Activated naive CD4-positive, alpha-beta T cell treated with anti-CD3 and anti-CD28 coated beads, Interleukin-2, amount 10 ng/mL, durations not matched to agents 7 days and 5 days (primary cell): ENCODE measurements at regions not wholly inside any gene's neighbourhood (a gene's known extent, or its start where the extent isn't known, plus 50 kb on each side); places are given as distances from the start of the nearest gene placed in this dataset.
"Not testable (repeated sequence)": the region's sequence is repeated elsewhere in the genome, so short reads cannot be mapped to it uniquely, and the experiment has no call there.

ENCODE experiments used
- CTCF ChIA-PET: fragments of 350-600 bp; sonication (Branson Sonifier 250); formaldehyde crosslinking; loops from one replicate; lab custom pipeline; 2021; ENCODE audit warnings: antibody characterized with exemption; lab: Charles Lee
- DNase-seq: peaks from one replicate; pipeline ENCODE4 v3.0.0-alpha.2; 2020
- H3K27ac Mint-ChIP-seq: one replicate; pipeline ENCODE4 v1.8.0; 2021; ENCODE audit warnings: mild to moderate bottlenecking, moderate library complexity, mixed read lengths
- H3K27me3 Mint-ChIP-seq: one replicate; pipeline ENCODE4 v1.8.0; 2021; ENCODE audit warnings: mild to moderate bottlenecking, mixed read lengths
- H3K36me3 Mint-ChIP-seq: one replicate; pipeline ENCODE4 v1.8.0; 2021; ENCODE audit warnings: mixed read lengths
- H3K4me1 Mint-ChIP-seq: one replicate; pipeline ENCODE4 v1.8.0; 2021; ENCODE audit warnings: mixed read lengths
- H3K4me3 Mint-ChIP-seq: one replicate; pipeline ENCODE4 v1.8.0; 2021; ENCODE audit warnings: mild to moderate bottlenecking, moderate library complexity, mixed read lengths
- H3K9me3 Mint-ChIP-seq: one replicate; pipeline ENCODE4 v1.8.0; 2021; ENCODE audit warnings: mixed read lengths

DNA sequence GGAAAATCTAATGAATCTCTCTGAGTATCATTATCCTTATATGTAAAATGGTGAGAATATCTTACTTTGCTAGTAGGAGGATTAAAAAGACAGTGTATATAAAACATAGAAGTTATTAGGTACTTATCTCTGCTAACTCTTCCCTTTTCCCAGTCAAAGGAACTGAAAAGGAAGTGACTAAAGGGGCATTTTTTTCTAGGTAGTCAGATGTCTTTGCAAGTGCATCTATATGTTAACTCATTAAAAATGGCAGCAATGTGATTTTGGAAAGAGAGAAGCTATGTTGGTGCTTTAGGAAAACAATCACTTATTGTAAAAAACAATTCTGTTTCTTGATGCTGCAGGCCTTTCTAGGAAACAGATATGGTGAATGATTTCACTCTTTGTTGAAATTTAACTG lies 180.9 kb downstream of the SAMD5 start:
- no peaks in the 10 kb centered on the region for H3K4me1 Mint-ChIP-seq
- no peak for DNase-seq
- CTCF ChIA-PET = no interaction called here
- no peak overlapping the region for H3K4me3 Mint-ChIP-seq
- H3K9me3 Mint-ChIP-seq = no peaks in the 10 kb centered on the region
- H3K36me3 Mint-ChIP-seq = no peaks in the 10 kb centered on the region
- H3K27ac Mint-ChIP-seq = no peak overlapping the region
- no peaks in the 10 kb centered on the region for H3K27me3 Mint-ChIP-seq

DNA sequence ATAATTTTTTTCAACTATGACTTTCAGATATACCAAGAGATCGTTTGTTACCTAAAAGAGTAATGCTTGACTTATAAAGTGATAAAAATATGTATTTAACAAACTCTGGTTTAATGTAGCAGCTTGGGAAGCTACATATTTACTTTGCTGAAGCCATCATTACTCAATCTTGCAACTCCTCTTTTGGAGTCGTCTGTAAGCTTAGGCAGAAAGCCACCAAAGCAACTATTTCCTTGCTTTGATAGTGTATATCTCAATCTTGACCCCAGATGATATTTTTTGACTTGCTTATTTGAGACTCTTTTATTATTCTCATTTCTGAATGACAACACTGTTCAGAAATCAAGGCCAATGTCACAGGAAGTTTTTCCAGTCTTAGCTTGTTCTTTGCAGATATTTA lies 183.0 kb downstream of the SAMD5 start:
- CTCF ChIA-PET = no interaction called here
- no peaks in the 10 kb centered on the region for H3K9me3 Mint-ChIP-seq
- no peak for DNase-seq
- H3K27me3 Mint-ChIP-seq = no peaks in the 10 kb centered on the region
- no peaks in the 10 kb centered on the region for H3K4me1 Mint-ChIP-seq
- no peak overlapping the region for H3K4me3 Mint-ChIP-seq
- H3K27ac Mint-ChIP-seq = no peak overlapping the region
- H3K36me3 Mint-ChIP-seq = no peaks in the 10 kb centered on the region

DNA sequence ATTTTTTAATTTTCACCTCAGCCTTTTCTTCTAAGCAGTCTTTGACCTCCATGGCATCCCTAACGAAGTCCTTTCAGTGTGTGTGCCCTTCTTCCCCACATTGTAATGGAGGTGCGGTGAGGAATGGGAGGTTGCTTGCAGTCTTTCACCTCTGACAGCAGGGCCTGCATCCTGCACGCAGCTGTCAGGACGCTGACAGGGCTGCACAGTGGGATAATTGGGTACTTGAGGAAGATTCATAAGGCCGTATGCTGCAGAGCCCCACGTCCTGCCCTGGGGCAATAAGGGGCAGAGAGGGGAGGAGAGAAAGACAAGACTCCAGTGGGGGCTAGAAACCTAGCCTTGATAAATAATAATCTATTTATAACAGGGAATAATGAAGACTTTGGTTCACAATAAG lies 184.7 kb downstream of the SAMD5 start:
- no peaks in the 10 kb centered on the region for H3K27me3 Mint-ChIP-seq
- H3K4me1 Mint-ChIP-seq = no peaks in the 10 kb centered on the region
- no peaks in the 10 kb centered on the region for H3K36me3 Mint-ChIP-seq
- DNase-seq = no peak
- CTCF ChIA-PET = no interaction called here
- no peak overlapping the region for H3K27ac Mint-ChIP-seq
- H3K4me3 Mint-ChIP-seq = no peak overlapping the region
- H3K9me3 Mint-ChIP-seq = no peaks in the 10 kb centered on the region

DNA sequence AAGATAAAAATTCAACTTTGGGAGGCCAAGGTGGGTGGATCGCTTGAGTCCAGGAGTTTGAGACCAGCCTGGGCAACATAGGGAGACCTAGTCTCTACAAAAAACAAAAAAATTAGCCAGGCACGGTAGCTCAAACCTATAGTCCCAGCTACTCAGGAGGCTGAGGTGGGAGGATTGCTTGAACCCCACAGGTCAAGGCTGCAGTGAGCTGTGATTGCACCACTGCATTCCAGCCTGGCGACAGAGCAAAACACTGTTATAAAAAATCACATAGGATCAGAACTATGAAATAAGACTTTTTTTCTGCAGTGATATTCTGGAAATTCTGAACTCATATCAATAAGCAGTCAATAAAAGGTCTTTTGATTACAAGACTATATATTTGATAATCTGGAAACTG lies 186.1 kb downstream of the SAMD5 start:
- H3K27me3 Mint-ChIP-seq, H3K4me1 Mint-ChIP-seq, H3K36me3 Mint-ChIP-seq, DNase-seq, H3K4me3 Mint-ChIP-seq, H3K9me3 Mint-ChIP-seq, H3K27ac Mint-ChIP-seq: not testable (repeated sequence)
- CTCF ChIA-PET = interaction anchor here (0.7 kb wide), 1 partner anchor 27 kb away, joined by 3 read pairs; no protein-coding TSS in a partner anchor

DNA sequence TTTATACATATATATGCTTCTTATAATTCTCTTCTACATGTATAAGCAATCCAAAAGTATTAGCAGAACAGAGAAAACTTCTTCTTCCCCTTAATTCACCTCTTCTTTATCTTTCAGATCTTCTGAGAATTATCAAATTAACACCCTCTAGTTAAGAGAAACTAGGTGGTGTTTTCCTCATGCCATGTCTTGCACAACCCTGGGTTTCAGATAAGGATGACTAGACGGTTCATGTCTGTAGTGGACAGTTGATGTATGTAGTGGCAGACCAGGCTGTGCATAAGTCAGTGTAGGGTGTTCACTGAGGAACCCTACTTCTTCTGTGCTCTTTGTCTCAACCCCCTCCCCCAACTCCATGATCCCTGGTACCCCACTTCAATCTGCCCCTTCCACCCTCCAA lies 187.3 kb downstream of the SAMD5 start:
- H3K4me1 Mint-ChIP-seq = no peaks in the 10 kb centered on the region
- CTCF ChIA-PET = no interaction called here
- H3K36me3 Mint-ChIP-seq = no peaks in the 10 kb centered on the region
- H3K27me3 Mint-ChIP-seq = no peaks in the 10 kb centered on the region
- H3K27ac Mint-ChIP-seq = no peak overlapping the region
- no peak overlapping the region for H3K4me3 Mint-ChIP-seq
- H3K9me3 Mint-ChIP-seq = no peaks in the 10 kb centered on the region
- DNase-seq = no peak

DNA sequence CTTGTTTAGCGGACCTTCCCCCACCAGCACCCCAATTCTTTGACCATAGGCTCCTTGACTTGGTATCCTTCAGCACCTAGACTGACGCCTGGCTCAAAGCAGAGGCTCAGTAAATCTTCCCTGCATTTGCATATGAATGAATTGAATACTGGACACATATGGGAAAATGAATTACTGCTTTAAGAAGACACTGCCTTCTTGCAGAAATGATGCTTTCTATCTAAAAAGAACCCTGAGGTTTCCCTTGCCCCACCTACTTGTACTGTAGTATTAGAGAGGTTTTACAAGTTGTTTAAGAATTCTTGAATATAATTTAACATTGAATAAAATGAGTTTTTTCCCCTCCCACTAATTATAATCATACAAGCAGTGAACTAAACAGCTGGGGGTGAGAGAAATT lies 190.7 kb downstream of the SAMD5 start:
- H3K4me3 Mint-ChIP-seq = no peak overlapping the region

DNA sequence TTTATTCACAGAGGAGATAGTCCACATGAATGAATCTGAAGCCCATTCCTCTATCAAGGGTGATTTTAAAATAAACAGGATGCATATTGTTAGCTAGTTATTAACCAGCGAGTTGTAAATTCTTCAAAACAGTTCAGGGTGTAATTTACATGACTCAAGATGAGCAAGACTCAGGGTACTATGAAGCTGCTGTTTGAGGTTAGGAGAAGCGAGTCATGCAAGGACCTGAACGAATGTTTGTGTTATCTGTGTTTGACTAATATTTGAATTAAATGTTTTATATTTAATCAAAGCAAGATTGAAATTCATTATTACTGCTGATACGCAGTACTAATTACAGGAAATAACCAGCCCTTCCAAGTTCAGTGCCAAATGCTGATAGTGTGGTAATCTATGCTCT lies 191.1 kb downstream of the SAMD5 start:
- Mint-ChIP-seq H3K27ac (no peak overlapping the region), H3K36me3 (no peaks in the 10 kb centered on the region), H3K4me1 (no peaks in the 10 kb centered on the region), H3K9me3 (no peaks in the 10 kb centered on the region), H3K27me3 (no peaks in the 10 kb centered on the region), H3K4me3 (no peak overlapping the region)
- CTCF ChIA-PET = no interaction called here
- no peak for DNase-seq

More for the DNA sequence above, 190.7 kb downstream of the SAMD5 start:
- Mint-ChIP-seq H3K27ac (no peak overlapping the region), H3K9me3 (no peaks in the 10 kb centered on the region), H3K27me3 (no peaks in the 10 kb centered on the region), H3K36me3 (no peaks in the 10 kb centered on the region), H3K4me1 (no peaks in the 10 kb centered on the region)
- CTCF ChIA-PET = no interaction called here
- no peak for DNase-seq

DNA sequence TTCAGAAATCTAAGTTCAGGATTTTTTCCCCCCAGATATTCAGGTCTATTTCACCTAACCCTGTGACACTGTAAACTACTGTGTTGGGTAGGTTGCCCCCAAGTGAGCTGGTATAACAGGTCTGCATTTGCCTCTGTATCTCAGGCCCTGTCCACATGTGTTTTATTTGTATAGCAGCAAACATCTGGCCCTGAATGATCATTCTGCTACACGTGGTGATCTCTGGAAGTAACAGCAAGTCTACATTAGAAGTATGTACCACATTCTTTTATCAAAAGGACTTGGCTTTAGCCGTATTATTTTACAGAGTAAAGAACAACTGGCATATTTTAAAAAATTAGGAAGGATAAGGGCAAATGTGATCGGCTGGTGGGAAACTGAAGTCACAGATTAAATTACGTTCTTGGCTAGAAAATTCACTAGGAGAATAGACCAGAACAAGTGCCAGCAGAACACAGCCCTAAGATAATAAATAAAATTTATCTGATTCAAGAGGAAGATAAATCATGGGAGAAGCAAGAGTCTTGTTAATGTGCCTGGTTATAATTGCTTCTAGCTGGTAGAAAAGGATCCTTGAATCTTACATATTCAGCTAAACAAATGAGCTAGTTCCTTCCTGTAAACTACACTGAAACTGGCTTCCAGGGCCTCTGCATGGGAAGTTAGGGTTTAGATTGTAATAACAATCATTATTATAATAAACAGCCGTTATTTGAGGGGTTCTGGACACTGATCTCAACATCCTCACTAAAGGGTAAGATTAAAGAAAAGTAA lies 192.1 kb downstream of the SAMD5 start:
- no peak overlapping the region for H3K27ac Mint-ChIP-seq
- H3K9me3 Mint-ChIP-seq = no peaks in the 10 kb centered on the region
- no peak overlapping the region for H3K4me3 Mint-ChIP-seq
- H3K36me3 Mint-ChIP-seq = no peaks in the 10 kb centered on the region
- CTCF ChIA-PET = no interaction called here
- H3K4me1 Mint-ChIP-seq = no peaks in the 10 kb centered on the region
- no peak for DNase-seq
- no peaks in the 10 kb centered on the region for H3K27me3 Mint-ChIP-seq

DNA sequence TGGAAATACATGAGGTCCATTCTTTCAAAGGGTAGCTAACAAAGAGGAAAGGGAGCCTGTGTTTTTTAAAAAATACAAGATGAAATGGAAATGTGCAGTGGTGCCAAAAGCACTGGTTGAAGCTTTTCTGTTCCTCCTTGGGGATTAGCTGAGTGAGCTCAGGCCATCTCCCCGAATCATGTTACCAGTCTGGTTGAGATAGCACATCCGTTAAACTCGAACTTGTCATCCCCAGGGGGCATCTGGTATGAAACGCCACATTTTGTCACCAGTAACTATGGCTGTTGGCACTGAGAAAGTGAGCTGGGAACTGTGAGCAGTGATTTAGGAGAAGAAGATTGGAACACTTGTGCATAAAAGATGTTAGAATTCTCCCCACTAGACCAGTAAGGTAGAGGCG lies 196.2 kb downstream of the SAMD5 start:
- Mint-ChIP-seq H3K4me3 (no peak overlapping the region), H3K27me3 (no peaks in the 10 kb centered on the region), H3K27ac (no peak overlapping the region), H3K9me3 (no peaks in the 10 kb centered on the region), H3K36me3 (no peaks in the 10 kb centered on the region), H3K4me1 (no peaks in the 10 kb centered on the region)
- DNase-seq = no peak
- CTCF ChIA-PET = no interaction called here

DNA sequence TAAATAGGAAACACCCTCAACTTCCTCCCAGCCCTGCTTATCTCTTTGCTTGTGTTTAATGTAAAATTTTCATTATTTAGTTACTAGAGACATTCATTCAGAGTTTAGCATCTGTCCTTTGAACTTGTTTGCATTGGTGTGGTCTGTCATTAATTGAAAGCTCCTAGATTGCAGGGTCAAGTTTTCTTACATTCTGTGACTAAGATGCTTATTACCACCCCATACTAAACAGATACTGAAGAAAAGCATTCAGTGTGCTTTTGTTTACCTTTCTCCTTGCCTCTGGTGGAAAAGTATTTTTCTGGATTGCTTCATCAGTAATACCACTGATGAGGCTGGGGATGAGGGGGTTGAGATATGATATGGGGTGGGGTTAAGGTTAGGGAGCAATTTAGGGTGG lies 199.0 kb downstream of the SAMD5 start:
- Mint-ChIP-seq H3K4me1 (no peaks in the 10 kb centered on the region), H3K27me3 (no peaks in the 10 kb centered on the region), H3K4me3 (no peak overlapping the region), H3K9me3 (no peaks in the 10 kb centered on the region), H3K27ac (no peak overlapping the region), H3K36me3 (no peaks in the 10 kb centered on the region)
- CTCF ChIA-PET = no interaction called here
- no peak for DNase-seq

DNA sequence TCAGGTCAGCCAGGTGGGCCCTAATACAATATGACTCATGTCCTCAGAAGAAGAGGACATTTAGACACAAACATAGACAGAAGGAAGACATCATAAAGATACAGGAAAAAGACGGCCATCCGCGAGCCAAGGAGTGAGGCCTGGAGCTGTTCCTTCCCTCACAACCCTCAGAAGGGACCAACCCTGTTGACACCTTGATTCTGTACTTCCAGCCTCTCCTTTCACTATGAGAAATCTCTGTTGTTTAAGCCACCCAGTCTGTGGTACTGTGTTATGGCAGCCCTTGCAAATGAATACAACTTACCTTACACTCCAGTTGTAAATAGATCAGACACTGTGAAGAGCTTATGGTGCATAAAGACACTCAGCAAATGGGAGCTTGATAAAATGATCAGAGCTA lies 199.7 kb downstream of the SAMD5 start:
- no peaks in the 10 kb centered on the region for H3K4me1 Mint-ChIP-seq
- H3K27ac Mint-ChIP-seq = no peak overlapping the region
- CTCF ChIA-PET = no interaction called here
- H3K27me3 Mint-ChIP-seq = no peaks in the 10 kb centered on the region
- no peaks in the 10 kb centered on the region for H3K9me3 Mint-ChIP-seq
- DNase-seq = no peak
- H3K36me3 Mint-ChIP-seq = no peaks in the 10 kb centered on the region
- no peak overlapping the region for H3K4me3 Mint-ChIP-seq

DNA sequence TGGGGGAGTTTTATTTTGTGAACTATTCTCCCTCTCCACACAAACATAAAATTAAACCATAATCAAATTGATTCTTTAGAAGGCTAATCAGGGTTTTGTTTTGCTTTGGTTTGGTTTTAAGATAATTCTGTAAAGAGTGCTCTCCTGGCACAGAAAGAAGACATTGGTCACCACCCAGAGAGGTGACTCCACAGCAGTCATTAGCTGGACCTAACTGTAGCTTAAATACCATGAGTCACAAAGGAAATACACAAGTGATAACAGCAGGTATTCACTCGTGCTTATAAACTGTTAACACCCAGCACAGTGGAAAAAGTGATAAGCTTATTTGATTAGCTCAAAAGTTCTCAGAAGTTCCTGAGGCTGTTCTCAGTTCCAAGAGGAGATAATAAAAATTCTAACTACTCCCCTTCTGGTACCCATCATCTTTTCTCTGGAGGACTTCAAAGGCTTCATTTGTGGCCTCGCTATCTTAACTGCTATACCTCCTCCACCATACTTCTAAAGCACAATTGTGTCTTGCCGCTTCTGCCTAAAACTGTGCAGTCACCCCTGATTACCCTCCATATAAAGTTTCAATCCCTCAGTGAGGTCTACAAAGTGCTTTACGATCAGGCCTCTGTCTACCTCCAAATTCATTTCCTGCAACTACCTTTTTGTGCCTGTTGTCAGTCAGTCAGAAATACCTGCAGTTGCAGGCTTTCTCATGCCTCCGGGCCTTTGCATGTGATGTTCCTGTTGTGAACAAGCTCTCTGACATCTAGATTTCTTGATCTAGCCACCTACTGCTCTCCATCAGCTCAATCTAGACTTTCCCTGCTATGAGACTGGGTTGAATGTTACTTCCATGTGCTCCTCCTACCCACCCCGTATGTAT lies 201.1 kb downstream of the SAMD5 start:
- Mint-ChIP-seq H3K9me3 (no peaks in the 10 kb centered on the region), H3K27me3 (no peaks in the 10 kb centered on the region), H3K4me1 (no peaks in the 10 kb centered on the region), H3K4me3 (no peak overlapping the region), H3K36me3 (no peaks in the 10 kb centered on the region), H3K27ac (no peak overlapping the region)
- CTCF ChIA-PET = no interaction called here
- no peak for DNase-seq

DNA sequence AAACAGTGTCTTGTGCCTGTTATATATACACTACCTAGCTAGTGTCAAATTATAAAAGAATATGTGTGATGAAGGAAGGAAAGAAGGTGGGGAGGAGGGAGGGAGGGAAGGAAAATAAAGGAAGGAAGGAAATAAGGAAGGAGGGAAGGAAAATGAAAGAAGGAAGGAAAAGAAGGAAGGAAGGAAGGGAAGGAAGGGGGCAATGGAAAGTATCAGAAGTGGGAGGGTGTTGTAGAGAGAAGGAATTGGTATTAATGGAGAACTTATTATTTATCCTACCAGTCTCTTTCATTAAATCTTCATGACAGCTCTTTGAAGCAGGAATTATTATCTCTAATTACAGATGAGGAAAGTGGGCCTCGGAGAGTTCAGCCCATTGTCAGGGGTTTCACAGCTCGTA lies 202.4 kb downstream of the SAMD5 start:
- no peak overlapping the region for H3K4me3 Mint-ChIP-seq
- no peak overlapping the region for H3K27ac Mint-ChIP-seq
- H3K4me1 Mint-ChIP-seq = no peaks in the 10 kb centered on the region
- no peaks in the 10 kb centered on the region for H3K9me3 Mint-ChIP-seq
- H3K27me3 Mint-ChIP-seq = no peaks in the 10 kb centered on the region
- H3K36me3 Mint-ChIP-seq = no peaks in the 10 kb centered on the region
- DNase-seq = no peak
- CTCF ChIA-PET = no interaction called here

DNA sequence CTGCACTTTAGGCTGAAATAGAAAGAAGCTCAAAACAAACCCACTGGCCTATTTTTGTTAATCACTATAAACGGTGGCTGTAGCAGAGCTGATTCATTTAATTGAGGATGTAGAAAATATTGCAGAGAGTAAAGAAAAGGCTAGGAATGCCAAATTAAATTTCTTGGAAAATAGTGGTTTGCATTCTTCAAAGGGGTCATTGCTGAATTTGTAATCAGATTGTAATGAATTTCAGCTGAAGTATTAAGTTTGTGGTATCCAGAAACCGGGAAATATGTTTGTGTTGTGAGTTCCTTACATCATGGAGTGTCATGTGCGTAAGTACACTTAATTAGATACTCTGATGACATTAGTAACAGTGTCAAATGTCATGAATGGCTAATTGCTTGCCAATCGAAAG lies 203.0 kb downstream of the SAMD5 start:
- H3K9me3 Mint-ChIP-seq = no peaks in the 10 kb centered on the region
- H3K4me3 Mint-ChIP-seq = no peak overlapping the region
- H3K27me3 Mint-ChIP-seq = no peaks in the 10 kb centered on the region
- no peak for DNase-seq
- no peaks in the 10 kb centered on the region for H3K36me3 Mint-ChIP-seq
- no peaks in the 10 kb centered on the region for H3K4me1 Mint-ChIP-seq
- no peak overlapping the region for H3K27ac Mint-ChIP-seq
- CTCF ChIA-PET = no interaction called here

DNA sequence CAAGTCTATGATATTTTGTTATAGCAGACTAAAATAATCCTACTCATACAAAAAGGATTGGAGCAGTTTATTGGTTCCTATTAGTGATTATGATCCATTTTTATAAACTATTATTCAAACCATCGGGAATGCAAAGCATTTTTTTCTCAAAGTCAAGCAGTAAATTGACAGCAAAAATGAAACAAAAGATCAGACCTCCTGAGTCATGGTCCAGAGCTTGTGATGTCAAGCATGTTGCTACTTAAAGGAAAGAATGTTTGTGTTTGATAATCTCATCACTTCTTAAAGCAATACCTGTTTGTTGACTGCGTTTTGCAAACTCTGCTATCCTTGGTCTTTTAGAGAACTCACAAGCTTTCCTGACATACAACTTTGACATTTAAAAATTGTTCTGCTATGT lies 204.4 kb downstream of the SAMD5 start:
- no peak overlapping the region for H3K27ac Mint-ChIP-seq
- no peak overlapping the region for H3K4me3 Mint-ChIP-seq
- H3K9me3 Mint-ChIP-seq = no peaks in the 10 kb centered on the region
- H3K27me3 Mint-ChIP-seq = no peaks in the 10 kb centered on the region
- CTCF ChIA-PET = no interaction called here
- no peak for DNase-seq
- no peaks in the 10 kb centered on the region for H3K4me1 Mint-ChIP-seq
- no peaks in the 10 kb centered on the region for H3K36me3 Mint-ChIP-seq
